HG03280 (cell line): ENCODE measurements at regions not wholly inside any gene's neighbourhood (a gene's known extent, or its start where the extent isn't known, plus 50 kb on each side); places are given as distances from the start of the nearest gene placed in this dataset.
"Not testable (repeated sequence)": the region's sequence is repeated elsewhere in the genome, so short reads cannot be mapped to it uniquely, and the experiment has no call there.

Experiments
- ATAC-seq: cut with Tn5 transposase; IDR thresholded peaks from one replicate; pipeline ENCODE4 v1.9.1; 2021; ENCODE audit warnings: mild to moderate bottlenecking, moderate library complexity; ENCODE audit not compliant: unreplicated experiment

GRCh38 chr13:103517066-103517767, 451.0 kb upstream of the SLC10A2 start:
- peak; percentile 62 for ATAC-seq

GRCh38 chr13:103516015-103516795, 450.0 kb upstream of the SLC10A2 start:
- no peak for ATAC-seq

- no peak for ATAC-seq
Measured at GRCh38 chr13:103515410-103515809, 449.2 kb upstream of the SLC10A2 start.

DNA sequence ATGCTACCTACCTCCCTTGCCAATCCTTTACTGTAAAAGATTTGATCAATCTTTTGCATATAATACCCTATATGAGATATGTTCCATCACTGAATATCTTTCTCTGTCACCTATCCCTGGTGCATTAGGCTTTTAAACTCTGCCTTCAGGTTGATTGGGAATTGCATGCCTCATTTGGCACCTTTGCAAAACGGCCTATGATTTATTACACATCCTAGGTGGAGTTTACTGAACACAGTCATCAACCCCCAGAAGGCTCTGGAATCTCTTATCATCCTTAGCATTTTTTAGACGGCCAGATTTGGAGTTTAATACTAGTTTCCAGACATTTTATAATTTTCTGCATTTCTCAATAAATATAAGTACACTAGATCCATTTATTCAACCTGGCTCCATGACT, 448.4 kb upstream of the SLC10A2 start:
- ATAC-seq: no peak

DNA sequence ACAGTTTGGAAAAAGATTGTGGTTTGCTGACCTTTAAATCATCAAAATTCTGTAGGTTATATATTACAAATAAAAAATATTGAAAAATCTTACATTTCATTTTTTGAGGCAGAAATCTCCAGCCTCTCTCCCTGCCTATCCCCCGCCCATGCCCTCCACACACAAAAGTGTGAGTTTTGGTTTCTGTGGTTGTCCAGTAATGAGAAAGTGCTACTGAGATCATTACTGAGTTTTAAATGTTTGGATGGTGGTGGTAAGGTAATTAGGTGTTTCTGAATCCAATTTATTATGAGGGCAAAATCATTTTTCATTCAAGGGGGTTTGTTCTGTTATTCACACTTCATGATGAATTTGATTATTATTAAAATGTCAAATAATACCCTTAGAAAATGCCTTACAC, 448.0 kb upstream of the SLC10A2 start:
- ATAC-seq: no peak

GRCh38 chr13:103510007-103510535, 443.9 kb upstream of the SLC10A2 start:
- no peak for ATAC-seq

- ATAC-seq: no peak
Measured at GRCh38 chr13:103497404-103497803, 431.2 kb upstream of the SLC10A2 start.

GRCh38 chr13:103487841-103488240, 421.6 kb upstream of the SLC10A2 start:
- ATAC-seq: no peak

DNA sequence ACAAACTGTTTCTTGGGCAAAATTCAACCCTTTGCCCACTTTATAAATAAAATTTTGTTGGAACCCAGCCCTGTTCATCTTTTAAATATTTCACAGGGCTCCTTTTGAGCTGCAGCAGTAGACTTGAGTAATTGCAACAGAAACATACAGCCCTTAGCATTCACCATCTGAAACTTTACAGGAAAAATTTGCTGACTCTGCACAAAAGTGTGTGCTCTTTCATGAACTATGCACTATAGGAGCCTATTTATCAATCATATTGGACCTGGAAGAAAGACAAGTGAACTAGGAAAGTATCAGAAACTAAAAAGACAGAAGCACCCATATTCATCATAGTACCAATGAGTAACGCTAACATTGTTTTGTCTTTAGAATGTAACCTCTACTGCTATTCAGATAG, 406.9 kb upstream of the SLC10A2 start:
- ATAC-seq: no peak

GRCh38 chr13:103471896-103472295, 405.7 kb upstream of the SLC10A2 start:
- ATAC-seq: no peak

GRCh38 chr13:103469771-103470170, 403.6 kb upstream of the SLC10A2 start:
- no peak for ATAC-seq

DNA sequence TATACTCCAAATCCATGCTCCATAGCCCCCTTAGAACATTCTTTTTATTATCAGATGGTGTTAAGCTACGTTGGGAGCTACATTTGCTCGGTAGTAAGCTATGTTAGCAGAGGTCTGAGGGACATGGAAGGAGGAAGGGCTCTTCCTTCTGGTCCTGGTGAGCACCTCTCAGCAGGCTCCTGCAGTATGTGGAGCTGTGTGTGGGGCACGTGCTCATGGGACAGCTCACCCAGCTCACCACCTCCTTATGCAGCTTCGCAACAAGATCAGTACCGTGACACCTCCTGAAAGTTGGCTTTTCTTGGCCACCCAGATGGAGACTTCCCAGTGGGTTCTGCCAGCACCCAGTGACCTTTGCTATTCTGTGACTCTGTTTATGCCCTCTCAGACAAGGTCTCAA, 400.5 kb upstream of the SLC10A2 start:
- no peak for ATAC-seq

DNA sequence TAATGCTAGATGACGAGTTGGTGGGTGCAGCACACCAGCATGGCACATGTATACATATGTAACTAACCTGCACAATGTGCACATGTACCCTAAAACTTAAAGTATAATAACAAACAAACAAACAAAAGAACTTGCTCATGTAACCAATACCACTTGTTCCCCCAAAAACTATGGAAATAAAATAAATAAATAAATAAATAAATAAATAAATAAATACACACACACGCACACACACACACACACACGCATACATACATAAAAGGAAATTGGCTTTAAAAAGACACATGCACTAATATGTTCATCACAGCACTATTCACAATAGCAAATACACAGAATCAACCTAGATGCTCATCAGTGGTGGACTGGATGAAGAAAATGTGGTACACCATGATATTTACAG, 394.0 kb upstream of the SLC10A2 start:
- not testable (repeated sequence) for ATAC-seq

DNA sequence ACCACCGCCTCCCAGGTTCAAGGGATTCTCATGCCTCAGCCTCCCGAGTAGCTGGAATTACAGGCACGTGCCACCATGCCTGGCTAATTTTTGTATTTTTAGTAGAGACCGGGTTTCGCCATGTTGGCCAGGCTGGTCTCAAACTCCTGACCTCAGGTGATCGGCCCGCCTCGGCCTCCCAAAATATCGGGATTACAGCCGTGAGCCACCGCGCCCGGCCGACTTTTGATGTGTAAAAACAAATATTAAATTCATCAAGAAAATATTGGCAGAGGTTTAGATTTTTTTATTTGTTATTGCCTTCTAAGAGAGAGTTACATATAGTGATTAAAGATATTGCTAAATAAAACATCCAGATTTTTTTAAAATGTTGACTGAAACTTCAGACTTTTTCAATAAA, 390.8 kb upstream of the SLC10A2 start:
- not testable (repeated sequence) for ATAC-seq

- ATAC-seq: no peak
Measured at GRCh38 chr13:103451656-103452055, 385.4 kb upstream of the SLC10A2 start.

GRCh38 chr13:103443604-103444003, 377.4 kb upstream of the SLC10A2 start:
- no peak for ATAC-seq

DNA sequence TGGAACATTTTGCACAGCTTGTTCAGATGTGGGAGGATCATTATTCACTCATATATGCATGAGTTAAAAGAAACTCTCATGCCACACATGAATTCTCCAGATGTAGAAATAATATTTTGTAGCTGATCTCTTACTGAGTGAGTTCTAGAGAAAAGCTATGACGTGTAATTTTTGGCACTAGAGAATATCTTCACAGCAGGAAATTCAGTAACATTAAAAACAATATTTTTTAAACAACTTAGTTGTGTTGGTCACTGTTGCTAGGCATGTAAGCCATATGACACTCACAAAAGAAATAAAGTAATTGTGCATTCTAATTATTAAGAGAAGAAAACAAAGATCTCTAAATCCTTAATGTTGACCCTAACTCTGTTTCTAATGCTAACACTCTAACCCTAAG, 371.4 kb upstream of the SLC10A2 start:
- ATAC-seq: no peak

GRCh38 chr13:103436057-103436654, 369.9 kb upstream of the SLC10A2 start:
- no peak for ATAC-seq

GRCh38 chr13:103431856-103432255, 365.6 kb upstream of the SLC10A2 start:
- no peak for ATAC-seq

GRCh38 chr13:103430368-103430767, 364.2 kb upstream of the SLC10A2 start:
- no peak for ATAC-seq

DNA sequence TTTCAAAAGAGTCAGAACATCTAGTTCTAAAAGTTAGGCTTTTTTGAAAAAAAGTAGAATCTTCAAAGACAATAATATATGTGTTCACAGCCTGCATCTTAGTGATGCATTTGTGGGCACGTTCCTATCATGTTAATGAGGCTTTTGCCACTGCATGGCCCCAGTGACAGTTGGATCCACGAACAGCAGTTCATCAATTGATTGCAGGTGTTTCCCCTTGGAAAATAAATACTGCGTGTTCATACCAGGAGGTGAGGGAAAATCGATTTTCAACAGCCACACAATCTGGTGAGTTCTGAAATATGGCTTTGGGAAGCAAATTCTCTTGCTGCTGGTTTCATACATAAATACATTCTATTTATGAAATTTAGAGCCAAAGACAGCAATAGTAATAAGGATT, 343.8 kb upstream of the SLC10A2 start:
- ATAC-seq: no peak

DNA sequence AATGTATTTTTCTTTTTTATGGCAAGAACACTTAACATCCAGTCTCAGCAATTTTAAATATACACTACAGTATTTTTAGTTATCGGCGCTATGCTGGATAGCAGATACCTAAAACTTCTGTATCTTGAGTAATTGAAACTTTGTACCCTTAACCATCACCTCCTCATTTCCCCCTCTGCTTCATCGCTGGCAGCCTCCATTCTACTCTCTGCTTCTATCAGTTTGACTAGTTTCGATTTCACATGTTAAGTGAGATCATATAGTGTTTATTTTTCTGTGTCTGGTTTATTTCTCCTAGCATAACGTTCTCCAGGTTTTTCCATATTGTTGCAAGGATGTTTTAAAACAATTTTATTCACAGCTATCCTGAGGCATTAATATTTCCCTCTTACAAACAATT, 340.8 kb upstream of the SLC10A2 start:
- ATAC-seq: no peak
